HG02970 (cell line): ENCODE measurements at regions not wholly inside any gene's neighbourhood (a gene's known extent, or its start where the extent isn't known, plus 50 kb on each side); places are given as distances from the start of the nearest gene placed in this dataset.
A peak's percentile ranks its signal among the peaks of the same experiment; 100 is the strongest.

Experiments
- ATAC-seq: cut with Tn5 transposase; IDR thresholded peaks from one replicate; pipeline ENCODE4 v1.9.1; 2021; ENCODE audit warnings: mild to moderate bottlenecking, moderate library complexity, moderate number of reproducible peaks; ENCODE audit not compliant: unreplicated experiment, low FRiP score

- no peak for ATAC-seq
Measured at GRCh38 chr14:49467091-49467490, 119.1 kb downstream of the RPS29 start.

GRCh38 chr14:49464885-49465284 lies 121.3 kb downstream of the RPS29 start:
- no peak for ATAC-seq

- ATAC-seq, result no peak
Measured at GRCh38 chr14:49463146-49463545, 123.0 kb downstream of the RPS29 start.

GRCh38 chr14:49461529-49462401 lies 124.4 kb downstream of the RPS29 start:
- peak; percentile 81 for ATAC-seq

GRCh38 chr14:49460662-49461061 lies 125.5 kb downstream of the RPS29 start:
- no peak for ATAC-seq

- no peak for ATAC-seq
Measured at GRCh38 chr14:49456589-49456988, 129.6 kb downstream of the RPS29 start.

- no peak for ATAC-seq
Measured at GRCh38 chr14:49451938-49452337, 134.2 kb downstream of the RPS29 start.

GRCh38 chr14:49449749-49450148 lies 136.4 kb downstream of the RPS29 start:
- ATAC-seq, result no peak

GRCh38 chr14:49447540-49448107 lies 138.6 kb downstream of the RPS29 start:
- no peak for ATAC-seq

- ATAC-seq, result no peak
Measured at GRCh38 chr14:49446801-49447200, 139.4 kb downstream of the RPS29 start.

GRCh38 chr14:49438256-49438770 lies 147.9 kb downstream of the RPS29 start:
- no peak for ATAC-seq

GRCh38 chr14:49428076-49428475 lies 158.1 kb downstream of the RPS29 start:
- ATAC-seq, result no peak

GRCh38 chr14:49427117-49427516 lies 159.1 kb downstream of the RPS29 start:
- ATAC-seq, result no peak

- ATAC-seq, result no peak
Measured at GRCh38 chr14:49425921-49426320, 160.3 kb downstream of the RPS29 start.

- ATAC-seq, result no peak
Measured at GRCh38 chr14:49424436-49425331, 161.5 kb downstream of the RPS29 start.

- ATAC-seq, result no peak
Measured at GRCh38 chr14:49420201-49420600, 166.0 kb downstream of the RPS29 start.

- no peak for ATAC-seq
Measured at GRCh38 chr14:49418789-49419188, 167.4 kb downstream of the RPS29 start.

- ATAC-seq, result no peak
Measured at GRCh38 chr14:49417790-49418189, 168.4 kb downstream of the RPS29 start.

GRCh38 chr14:49408187-49408933 lies 177.8 kb downstream of the RPS29 start:
- no peak for ATAC-seq

- no peak for ATAC-seq
Measured at GRCh38 chr14:49405291-49405690, 180.9 kb downstream of the RPS29 start.
